ENCODE measurements at regions not wholly inside any gene's neighbourhood (a gene's known extent, or its start where the extent isn't known, plus 50 kb on each side); places are given as distances from the start of the nearest gene placed in this dataset.

- no peaks in the 10 kb centered on the region for H3K36me3 ChIP-seq
- peaks cover 0 to under 1% (median 0%) of the 10 kb centered on the region in 3 donors for H3K4me1 ChIP-seq
- no peaks in the 10 kb centered on the region for H3K9me3 ChIP-seq
- no peak for DNase-seq
- H3K27ac ChIP-seq = no peak overlapping the region
- H3K4me3 ChIP-seq = no peak overlapping the region
- 0 to 77% methylated on average over 1 to 3 of the region's 4 CpGs for WGBS, 2 donors
- intact Hi-C loops (cut with DNase I) = no loop called here
- TF ChIP-seq POLR2A (IDR thresholded peaks at IDR 0.05) = no peak
- no peak for TF ChIP-seq CTCF (IDR thresholded peaks at IDR 0.05)
- H3K27me3 ChIP-seq = peaks cover 0 to 42% (median 0%) of the 10 kb centered on the region in 4 donors
These were observed 198.2 kb upstream of the MSX2 start for GRCh38 chr5:174526177-174526576.

- no peak for DNase-seq
- H3K27ac ChIP-seq = no peak overlapping the region
- intact Hi-C loops (cut with DNase I) = no loop called here
- peaks cover 3 to 19% (median 12%) of the 10 kb centered on the region in 3 donors for H3K4me1 ChIP-seq
- H3K9me3 ChIP-seq = no peaks in the 10 kb centered on the region
- no peak overlapping the region for H3K4me3 ChIP-seq
- H3K36me3 ChIP-seq = no peaks in the 10 kb centered on the region
- TF ChIP-seq POLR2A (IDR thresholded peaks at IDR 0.05) = no peak
- TF ChIP-seq CTCF (IDR thresholded peaks at IDR 0.05) = no peak
- H3K27me3 ChIP-seq = peaks cover 0 to 39% (median 0%) of the 10 kb centered on the region in 4 donors
- WGBS, 2 donors = 57 to 66% methylated on average over 7 to 11 of the region's 11 CpGs
These were observed 196.4 kb upstream of the MSX2 start for GRCh38 chr5:174527916-174528540.

- peaks cover 0 to 35% (median 0%) of the 10 kb centered on the region in 4 donors for H3K27me3 ChIP-seq
- DNase-seq = no peak
- 65 to 68% methylated on average over 6 of the region's 6 CpGs for WGBS, 2 donors
- H3K27ac ChIP-seq = no peak overlapping the region
- intact Hi-C loops (cut with DNase I) = no loop called here
- peaks cover 9 to 28% (median 21%) of the 10 kb centered on the region in 3 donors for H3K4me1 ChIP-seq
- no peaks in the 10 kb centered on the region for H3K36me3 ChIP-seq
- H3K4me3 ChIP-seq = no peak overlapping the region
- no peak for TF ChIP-seq POLR2A (IDR thresholded peaks at IDR 0.05)
- TF ChIP-seq CTCF (IDR thresholded peaks at IDR 0.05) = no peak
- H3K9me3 ChIP-seq = no peaks in the 10 kb centered on the region
These were observed 195.4 kb upstream of the MSX2 start for GRCh38 chr5:174528821-174529544.

- intact Hi-C loops (cut with DNase I) = no loop called here
- no peak for DNase-seq
- Histone ChIP-seq H3K4me1 (peaks cover 9 to 32% (median 24%) of the 10 kb centered on the region in 3 donors), H3K27me3 (peaks cover 0 to 30% (median 0%) of the 10 kb centered on the region in 4 donors), H3K27ac (no peak overlapping the region), H3K9me3 (no peaks in the 10 kb centered on the region), H3K36me3 (no peaks in the 10 kb centered on the region), H3K4me3 (no peak overlapping the region)
- WGBS, 2 donors = 74 to 78% methylated on average over 9 of the region's 9 CpGs
- TF ChIP-seq POLR2A (IDR thresholded peaks at IDR 0.05) (no peak), CTCF (IDR thresholded peaks at IDR 0.05) (no peak)
These were observed 194.3 kb upstream of the MSX2 start for GRCh38 chr5:174529925-174530681.

- TF ChIP-seq CTCF (IDR thresholded peaks at IDR 0.05) = no peak
- TF ChIP-seq POLR2A (IDR thresholded peaks at IDR 0.05) = no peak
- Histone ChIP-seq H3K4me1 (peaks cover 9 to 32% (median 24%) of the 10 kb centered on the region in 3 donors), H3K4me3 (no peak overlapping the region), H3K9me3 (no peaks in the 10 kb centered on the region), H3K36me3 (no peaks in the 10 kb centered on the region), H3K27ac (no peak overlapping the region), H3K27me3 (peaks cover 0 to 27% (median 0%) of the 10 kb centered on the region in 4 donors)
- no peak for DNase-seq
- WGBS, 2 donors = 40 to 59% methylated on average over 7 of the region's 7 CpGs
- intact Hi-C loops (cut with DNase I) = no loop called here
These were observed 192.6 kb upstream of the MSX2 start for GRCh38 chr5:174531782-174532191.
